ENCODE measurements at regions not wholly inside any gene's neighbourhood (a gene's known extent, or its start where the extent isn't known, plus 50 kb on each side); places are given as distances from the start of the nearest gene placed in this dataset.

GRCh38 chr11:133739481-133739880, 105.8 kb downstream of the SPATA19 start:
- TF ChIP-seq POLR2A (IDR thresholded peaks at IDR 0.05; ENCODE audit: low read depth), result no peak
- no peak for TF ChIP-seq CTCF (IDR thresholded peaks at IDR 0.05)
- no peak for TF ChIP-seq POLR2AphosphoS5 (IDR thresholded peaks at IDR 0.05)
- TF ChIP-seq EP300 (IDR thresholded peaks at IDR 0.05), result no peak

All from esophagus muscularis mucosa (tissue), 4 donors.